HepG2 (cell line): ENCODE measurements at regions not wholly inside any gene's neighbourhood (a gene's known extent, or its start where the extent isn't known, plus 50 kb on each side); places are given as distances from the start of the nearest gene placed in this dataset.

Experiments
- ATAC-seq: fragments of 200-7000 bp; cut with Tn5 transposase; 3 replicates; pipeline ENCODE4 v1.9.1; 2020; ENCODE audit warnings: mild to moderate bottlenecking, moderate library complexity
- BruUV-seq: library from RNA; stranded (reverse); fragments of 400-500 nt; replicated peaks from 2 replicates; lab custom pipeline; 2021; lab: Mats Ljungman, UMichigan
- CTCF ChIA-PET: fragments of 300-600 bp; formaldehyde crosslinking; extraction: SDS; loops from one replicate; lab custom pipeline; 2021; ENCODE audit warnings: low total read pairs, inconsistent platforms, low intra/inter-chr PET ratio; lab: Yijun Ruan, JAX
- POLR2A ChIA-PET: fragments of 350-600 bp; sonication (Branson Sonifier 250); formaldehyde crosslinking; loops from one replicate; lab custom pipeline; 2020; ENCODE audit warnings: antibody characterized with exemption, inconsistent platforms; lab: Yijun Ruan, JAX
- DNase-seq: peaks from one replicate; pipeline ENCODE4 v3.0.0-alpha.2; 2015; ENCODE audit warnings: low spot score
- FAIRE-seq: peaks from 3 replicates; lab custom pipeline; 2011; peaks lifted over from hg19 to GRCh38; lab: Jason Lieb, UNC
- H2AFZ ChIP-seq: one replicate; pipeline ENCODE4 v1.6.1; 2011; ENCODE audit warnings: low read length, inconsistent platforms
- H3K27ac ChIP-seq: fragments of 300-600 bp; 3 replicates; pipeline ENCODE4 v1.8.0; 2011; ENCODE audit warnings: mixed run types, mild to moderate bottlenecking, mixed read lengths, low read length, inconsistent platforms; ENCODE audit not compliant: insufficient read depth; ENCODE audit errors: extremely low read length
- H3K27me3 ChIP-seq, 2 experiments: fragments of 200-600 bp in 1 of 2; 2 replicates in 1 of 2; 3 replicates in 1 of 2; pipeline versions ENCODE4 v1.6.0 to v1.8.0; 2011; ENCODE audit warnings: low read length in 2 of 2, mild to moderate bottlenecking in 2 of 2, moderate library complexity in 2 of 2, inconsistent platforms in 1 of 2; ENCODE audit not compliant: insufficient read depth in 2 of 2, control insufficient read depth in 1 of 2
- H3K36me3 ChIP-seq, 2 experiments: fragments of 200-600 bp in 1 of 2; replicated peaks in 1 of 2; 2 replicates in 1 of 2; 3 replicates in 1 of 2; pipeline versions ENCODE4 v1.5.1 to v1.8.0; 2011; ENCODE audit warnings: low read length in 2 of 2, inconsistent platforms in 1 of 2; ENCODE audit not compliant: insufficient read depth in 2 of 2, control insufficient read depth in 1 of 2
- H3K4me1 ChIP-seq: 2 replicates; pipeline ENCODE4 v1.5.1; 2012; ENCODE audit warnings: low read length, inconsistent platforms; ENCODE audit not compliant: insufficient read depth
- H3K4me2 ChIP-seq: 2 replicates; pipeline ENCODE4 v1.6.0; 2011; ENCODE audit warnings: low read depth, low read length, inconsistent platforms
- H3K4me3 ChIP-seq, 3 experiments: fragments of 200-600 bp in 1 of 3; sonication (generic), shearing (Covaris generic) in 1 of 3; replicated peaks in 1 of 3; 2 replicates each; pipeline ENCODE4 v1.5.1; 2011 to 2016; ENCODE audit warnings: low read length in 3 of 3, inconsistent platforms in 2 of 3, low read depth in 2 of 3, mild to moderate bottlenecking in 2 of 3, control low read depth in 1 of 3, mixed read lengths in 1 of 3; ENCODE audit not compliant: insufficient read depth in 1 of 3
- H3K79me2 ChIP-seq: one replicate; pipeline ENCODE4 v1.6.1; 2011; ENCODE audit warnings: low read length, inconsistent platforms; ENCODE audit not compliant: insufficient read depth
- H3K9ac ChIP-seq: 2 replicates; pipeline ENCODE4 v1.6.0; 2011; ENCODE audit warnings: mild to moderate bottlenecking, low read depth, low read length, inconsistent platforms; ENCODE audit not compliant: insufficient read depth
- H3K9me3 ChIP-seq: 2 replicates; pipeline ENCODE4 v1.5.1; 2012; ENCODE audit warnings: mild to moderate bottlenecking, low read length
- H4K20me1 ChIP-seq: 2 replicates; pipeline ENCODE4 v1.6.0; 2011; ENCODE audit warnings: inconsistent platforms, mild to moderate bottlenecking, low read length, moderate library complexity; ENCODE audit not compliant: insufficient read depth
- CEBPG ChIP-seq: IDR thresholded peaks from 2 replicates; pipeline ENCODE4 v1.6.1; 2016
- FOXJ3 ChIP-seq: sonication (generic); formaldehyde crosslinking; IDR thresholded peaks from 2 replicates; pipeline ENCODE4 v1.4.0; 2020; ENCODE audit warnings: missing genetic modification reagents, mild to moderate bottlenecking, borderline replicate concordance
- WGBS: methylation state at CpG from one replicate; pipeline ENCODE4 v1.1.6; 2017; ENCODE audit warnings: low lambda C conversion rate; 5-methylcytosine and 5-hydroxymethylcytosine counted together
- in situ Hi-C: cut with HindIII; loops from 2 replicates; pipeline ENCODE4 v1.10.0; 2017; ENCODE audit warnings: low pct_unique_long_range_greater_than_20kb; ENCODE audit not compliant: extremely low pct_ligation_motif_present
- intact Hi-C: fragments of 100-400 bp; cut with micrococcal nuclease; formaldehyde crosslinking; loops from one replicate; pipeline ENCODE4 v1.10.0; 2022; ENCODE audit not compliant: unreplicated experiment
- TF ChIP-seq, protein P1 (sequence below): sonication (generic); formaldehyde crosslinking; IDR thresholded peaks from 2 replicates; pipeline ENCODE4 v1.4.0; 2020; ENCODE audit warnings: mild to moderate bottlenecking, missing genetic modification reagents
- TF ChIP-seq, protein P2 (sequence below): IDR thresholded peaks from 2 replicates; pipeline ENCODE4 v1.6.1; 2012; ENCODE audit warnings: low read depth, low read length, improper control_type of control experiment
- TF ChIP-seq, protein P3 (sequence below): sonication (generic); formaldehyde crosslinking; IDR thresholded peaks from 2 replicates; pipeline ENCODE4 v1.8.0; 2022; ENCODE audit warnings: missing genetic modification reagents, mild to moderate bottlenecking, borderline replicate concordance

DNA sequence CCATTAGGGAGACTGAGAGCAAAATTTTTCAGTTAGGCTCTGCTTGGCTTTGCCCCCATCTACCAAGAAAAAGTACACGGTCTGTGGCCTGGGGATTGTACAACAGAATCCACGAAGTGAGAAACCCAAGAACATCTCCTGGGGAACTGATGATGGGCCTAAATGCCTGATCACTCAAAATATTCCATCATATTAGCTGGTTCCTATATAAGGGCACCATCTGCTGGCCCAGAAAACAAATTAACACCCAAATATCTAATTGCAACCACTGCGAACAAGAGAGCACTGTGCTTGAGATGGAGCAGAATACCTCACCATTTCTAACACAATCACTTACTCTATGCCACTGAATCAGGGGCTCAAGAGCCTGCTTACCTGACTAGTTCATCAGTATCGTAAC, 250.8 kb upstream of the RBMY1B start:
- no peaks in the 10 kb centered on the region for H3K4me1 ChIP-seq
- no peaks in the 10 kb centered on the region for H4K20me1 ChIP-seq
- H3K79me2 ChIP-seq: no peaks in the 10 kb centered on the region
- intact Hi-C loops: no loop called here
- no peak for FAIRE-seq
- BruUV-seq: no TSS peak
- ATAC-seq: no peak
- 0% methylated on average over 2 of the region's 4 CpGs for WGBS
- no peak for DNase-seq
- H3K27me3 ChIP-seq: no peaks in the 10 kb centered on the region
- in situ Hi-C loops: no loop called here
- no peak overlapping the region for H3K27ac ChIP-seq
- H3K36me3 ChIP-seq: no peaks in the 10 kb centered on the region
- ChIA-PET CTCF (no interaction called here), POLR2A (no interaction called here)
- H2AFZ ChIP-seq: no peak overlapping the region
- peaks cover 35% of the 10 kb centered on the region for H3K9me3 ChIP-seq
- H3K9ac ChIP-seq: no peak overlapping the region
- no peak overlapping the region for H3K4me3 ChIP-seq
- no peak overlapping the region for H3K4me2 ChIP-seq
- TF ChIP-seq CEBPG (no peak), FOXJ3 (CRISPR knock-in tag) (no peak)
- TF ChIP-seq, protein P1, sequence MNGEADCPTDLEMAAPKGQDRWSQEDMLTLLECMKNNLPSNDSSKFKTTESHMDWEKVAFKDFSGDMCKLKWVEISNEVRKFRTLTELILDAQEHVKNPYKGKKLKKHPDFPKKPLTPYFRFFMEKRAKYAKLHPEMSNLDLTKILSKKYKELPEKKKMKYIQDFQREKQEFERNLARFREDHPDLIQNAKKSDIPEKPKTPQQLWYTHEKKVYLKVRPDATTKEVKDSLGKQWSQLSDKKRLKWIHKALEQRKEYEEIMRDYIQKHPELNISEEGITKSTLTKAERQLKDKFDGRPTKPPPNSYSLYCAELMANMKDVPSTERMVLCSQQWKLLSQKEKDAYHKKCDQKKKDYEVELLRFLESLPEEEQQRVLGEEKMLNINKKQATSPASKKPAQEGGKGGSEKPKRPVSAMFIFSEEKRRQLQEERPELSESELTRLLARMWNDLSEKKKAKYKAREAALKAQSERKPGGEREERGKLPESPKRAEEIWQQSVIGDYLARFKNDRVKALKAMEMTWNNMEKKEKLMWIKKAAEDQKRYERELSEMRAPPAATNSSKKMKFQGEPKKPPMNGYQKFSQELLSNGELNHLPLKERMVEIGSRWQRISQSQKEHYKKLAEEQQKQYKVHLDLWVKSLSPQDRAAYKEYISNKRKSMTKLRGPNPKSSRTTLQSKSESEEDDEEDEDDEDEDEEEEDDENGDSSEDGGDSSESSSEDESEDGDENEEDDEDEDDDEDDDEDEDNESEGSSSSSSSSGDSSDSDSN (CRISPR knock-in tag): no peak
- TF ChIP-seq, protein P2, sequence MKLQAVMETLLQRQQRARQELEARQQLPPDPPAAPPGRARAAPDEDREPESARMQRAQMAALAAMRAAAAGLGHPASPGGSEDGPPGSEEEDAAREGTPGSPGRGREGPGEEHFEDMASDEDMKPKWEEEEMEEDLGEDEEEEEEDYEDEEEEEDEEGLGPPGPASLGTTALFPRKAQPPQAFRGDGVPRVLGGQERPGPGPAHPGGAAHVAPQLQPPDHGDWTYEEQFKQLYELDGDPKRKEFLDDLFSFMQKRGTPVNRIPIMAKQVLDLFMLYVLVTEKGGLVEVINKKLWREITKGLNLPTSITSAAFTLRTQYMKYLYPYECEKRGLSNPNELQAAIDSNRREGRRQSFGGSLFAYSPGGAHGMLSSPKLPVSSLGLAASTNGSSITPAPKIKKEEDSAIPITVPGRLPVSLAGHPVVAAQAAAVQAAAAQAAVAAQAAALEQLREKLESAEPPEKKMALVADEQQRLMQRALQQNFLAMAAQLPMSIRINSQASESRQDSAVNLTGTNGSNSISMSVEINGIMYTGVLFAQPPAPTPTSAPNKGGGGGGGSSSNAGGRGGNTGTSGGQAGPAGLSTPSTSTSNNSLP: no peak
- TF ChIP-seq, protein P3, sequence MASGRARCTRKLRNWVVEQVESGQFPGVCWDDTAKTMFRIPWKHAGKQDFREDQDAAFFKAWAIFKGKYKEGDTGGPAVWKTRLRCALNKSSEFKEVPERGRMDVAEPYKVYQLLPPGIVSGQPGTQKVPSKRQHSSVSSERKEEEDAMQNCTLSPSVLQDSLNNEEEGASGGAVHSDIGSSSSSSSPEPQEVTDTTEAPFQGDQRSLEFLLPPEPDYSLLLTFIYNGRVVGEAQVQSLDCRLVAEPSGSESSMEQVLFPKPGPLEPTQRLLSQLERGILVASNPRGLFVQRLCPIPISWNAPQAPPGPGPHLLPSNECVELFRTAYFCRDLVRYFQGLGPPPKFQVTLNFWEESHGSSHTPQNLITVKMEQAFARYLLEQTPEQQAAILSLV (CRISPR knock-in tag): no peak
